Activated CD4-positive, alpha-beta memory T cell treated with anti-CD3 and anti-CD28 coated beads for 36 hours (primary cell): ENCODE measurements at regions not wholly inside any gene's neighbourhood (a gene's known extent, or its start where the extent isn't known, plus 50 kb on each side); places are given as distances from the start of the nearest gene placed in this dataset.
"Not testable (repeated sequence)": the region's sequence is repeated elsewhere in the genome, so short reads cannot be mapped to it uniquely, and the experiment has no call there.

Source experiments
- CTCF ChIA-PET: fragments of 350-600 bp; sonication (Branson Sonifier 250); formaldehyde crosslinking; loops from one replicate; lab custom pipeline; 2021; ENCODE audit warnings: antibody characterized with exemption, inconsistent platforms; lab: Charles Lee
- POLR2A ChIA-PET: fragments of 350-600 bp; sonication (Branson Sonifier 250); formaldehyde crosslinking; loops from one replicate; lab custom pipeline; 2021; ENCODE audit warnings: antibody characterized with exemption; lab: Charles Lee
- DNase-seq: peaks from one replicate; pipeline ENCODE4 v3.0.0-alpha.2; 2020
- H3K27ac Mint-ChIP-seq: one replicate; pipeline ENCODE4 v1.8.0; 2021; ENCODE audit warnings: mixed read lengths
- H3K27me3 Mint-ChIP-seq: one replicate; pipeline ENCODE4 v1.8.0; 2021; ENCODE audit warnings: mixed read lengths
- H3K36me3 Mint-ChIP-seq: one replicate; pipeline ENCODE4 v1.8.0; 2021; ENCODE audit warnings: mixed read lengths
- H3K4me1 Mint-ChIP-seq: one replicate; pipeline ENCODE4 v1.8.0; 2021; ENCODE audit warnings: low read depth, mixed read lengths
- H3K4me3 Mint-ChIP-seq: one replicate; pipeline ENCODE4 v1.8.0; 2021; ENCODE audit warnings: mild to moderate bottlenecking, mixed read lengths
- H3K9me3 Mint-ChIP-seq: one replicate; pipeline ENCODE4 v1.8.0; 2021; ENCODE audit warnings: mixed read lengths
- intact Hi-C: fragments of 100-400 bp; cut with micrococcal nuclease; formaldehyde crosslinking; loops from one replicate; pipeline ENCODE4 v1.15.1; 2023

DNA sequence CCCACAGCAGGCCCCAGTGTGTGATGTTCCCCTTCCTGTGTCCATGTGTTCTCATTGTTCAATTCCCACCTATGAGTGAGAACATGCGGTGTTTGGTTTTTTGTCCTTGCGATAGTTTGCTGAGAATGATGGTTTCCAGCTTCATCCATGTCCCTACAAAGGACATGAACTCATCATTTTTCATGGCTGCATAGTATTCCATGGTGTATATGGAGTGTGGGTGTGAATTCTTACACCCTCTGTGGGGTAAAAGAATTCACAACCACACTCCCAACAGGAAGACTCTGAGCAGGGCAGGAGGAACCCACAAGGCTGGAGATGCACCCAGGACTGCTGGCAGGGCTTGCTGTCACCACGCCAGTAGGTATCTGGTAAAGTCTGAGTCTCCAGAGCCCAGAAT is 80.9 kb downstream of the DHCR7 start:
- H3K36me3 Mint-ChIP-seq, CTCF ChIA-PET, DNase-seq, H3K4me1 Mint-ChIP-seq, H3K9me3 Mint-ChIP-seq, H3K27me3 Mint-ChIP-seq, H3K27ac Mint-ChIP-seq, POLR2A ChIA-PET, H3K4me3 Mint-ChIP-seq, intact Hi-C loops: not testable (repeated sequence)

DNA sequence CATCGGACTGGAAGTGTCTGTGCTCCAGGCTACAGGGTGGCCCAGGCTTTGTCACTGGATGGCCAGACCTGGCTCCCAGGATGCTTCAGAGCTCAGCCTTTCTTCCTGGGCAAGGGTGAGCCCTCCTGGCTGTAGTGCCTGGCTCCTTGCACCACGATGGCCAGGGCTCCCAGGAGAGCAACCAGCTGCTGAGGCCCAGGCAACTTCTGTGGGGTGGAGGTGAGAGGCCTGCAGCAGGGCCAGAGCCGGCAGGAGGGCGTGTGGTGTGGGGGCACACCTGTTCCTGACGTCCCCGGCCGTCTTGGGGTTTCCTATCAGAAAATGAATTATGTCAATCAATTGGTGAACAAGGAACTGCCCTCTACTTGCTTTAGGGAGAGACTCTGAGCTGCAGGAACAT is 82.1 kb downstream of the DHCR7 start:
- ChIA-PET CTCF (no interaction called here), POLR2A (no interaction called here)
- Mint-ChIP-seq H3K36me3 (no peaks in the 10 kb centered on the region), H3K27me3 (peaks cover 4% of the 10 kb centered on the region), H3K4me1 (no peaks in the 10 kb centered on the region), H3K4me3 (no peak overlapping the region), H3K27ac (no peak overlapping the region), H3K9me3 (no peaks in the 10 kb centered on the region)
- DNase-seq = no peak
- intact Hi-C loops = no loop called here

DNA sequence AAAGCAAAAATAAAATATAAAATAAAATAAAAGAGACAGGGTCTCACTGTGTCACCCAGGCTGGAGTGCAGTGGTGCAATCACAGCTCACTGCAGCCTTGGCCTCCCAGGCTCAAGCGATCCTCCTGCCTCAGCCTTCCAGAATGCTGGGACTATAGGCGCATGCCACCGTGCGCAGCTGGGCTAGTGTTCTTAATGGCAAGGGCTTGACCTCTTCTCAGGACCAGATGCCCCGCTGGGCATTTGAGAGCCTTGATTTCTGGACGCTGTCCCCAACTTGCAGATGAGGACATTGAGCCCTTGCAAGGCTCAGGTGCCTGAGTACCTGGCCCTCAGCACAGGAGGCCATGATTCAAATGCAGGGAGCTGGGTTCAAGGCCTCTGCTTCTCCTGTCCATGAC is 82.6 kb downstream of the DHCR7 start:
- Mint-ChIP-seq H3K9me3 (no peaks in the 10 kb centered on the region), H3K4me3 (no peak overlapping the region), H3K27ac (no peak overlapping the region), H3K4me1 (no peaks in the 10 kb centered on the region), H3K36me3 (no peaks in the 10 kb centered on the region), H3K27me3 (peaks cover 4% of the 10 kb centered on the region)
- CTCF ChIA-PET = no interaction called here
- no peak for DNase-seq
- POLR2A ChIA-PET = no interaction called here
- intact Hi-C loops = no loop called here

DNA sequence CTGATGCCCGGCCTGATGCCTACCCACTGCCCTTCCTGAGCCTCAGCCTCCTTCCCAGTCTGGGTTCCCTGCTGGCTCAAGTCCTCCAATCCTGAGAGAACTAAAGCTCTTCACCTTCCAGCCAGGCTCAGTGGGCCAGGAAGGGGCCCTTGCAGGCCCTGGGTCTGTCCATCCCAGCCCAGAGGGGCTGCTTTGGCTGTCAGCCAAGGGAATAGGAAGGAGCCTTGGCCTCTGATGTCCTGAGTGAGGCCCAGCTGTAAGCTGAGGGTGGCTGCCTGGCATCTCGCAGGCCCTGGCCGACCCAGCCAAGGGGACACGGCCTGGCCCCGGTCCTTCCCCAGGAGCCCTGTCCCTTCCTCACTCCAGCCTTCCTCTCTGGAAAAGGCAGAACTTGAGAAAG is 83.4 kb downstream of the DHCR7 start:
- intact Hi-C loops = no loop called here
- Mint-ChIP-seq H3K36me3 (no peaks in the 10 kb centered on the region), H3K27me3 (peaks cover 4% of the 10 kb centered on the region), H3K27ac (no peak overlapping the region), H3K4me3 (no peak overlapping the region), H3K4me1 (no peaks in the 10 kb centered on the region), H3K9me3 (no peaks in the 10 kb centered on the region)
- POLR2A ChIA-PET = no interaction called here
- DNase-seq = no peak
- CTCF ChIA-PET = no interaction called here

DNA sequence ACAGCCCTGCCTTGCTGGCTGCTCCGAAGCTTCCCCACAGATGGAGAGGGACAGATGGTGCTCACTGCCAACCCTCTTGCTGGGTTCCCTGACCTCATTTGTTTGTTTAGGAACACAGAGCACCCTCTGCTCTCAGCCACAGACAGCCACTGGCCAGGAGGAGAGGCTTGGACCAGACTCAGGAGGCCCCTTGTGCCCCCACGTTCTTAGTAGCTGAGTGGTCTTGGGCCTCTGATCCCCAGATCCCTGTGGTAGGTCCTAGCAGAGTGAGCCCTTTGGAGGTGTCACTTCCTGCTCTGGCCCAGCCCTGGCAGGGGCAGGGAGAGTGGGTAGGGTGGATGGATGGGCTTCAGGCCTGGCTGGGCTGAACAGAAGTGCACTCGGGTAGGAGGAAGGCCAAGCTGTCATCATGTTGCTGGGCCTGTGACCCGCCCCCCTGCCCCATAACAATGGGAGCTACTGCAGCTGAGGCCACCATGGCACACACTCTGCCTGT is 84.0 kb downstream of the DHCR7 start:
- POLR2A ChIA-PET = no interaction called here
- Mint-ChIP-seq H3K36me3 (no peaks in the 10 kb centered on the region), H3K9me3 (no peaks in the 10 kb centered on the region), H3K27me3 (peaks cover 4% of the 10 kb centered on the region), H3K4me1 (no peaks in the 10 kb centered on the region), H3K4me3 (no peak overlapping the region), H3K27ac (no peak overlapping the region)
- CTCF ChIA-PET = no interaction called here
- DNase-seq = no peak
- intact Hi-C loops = no loop called here

DNA sequence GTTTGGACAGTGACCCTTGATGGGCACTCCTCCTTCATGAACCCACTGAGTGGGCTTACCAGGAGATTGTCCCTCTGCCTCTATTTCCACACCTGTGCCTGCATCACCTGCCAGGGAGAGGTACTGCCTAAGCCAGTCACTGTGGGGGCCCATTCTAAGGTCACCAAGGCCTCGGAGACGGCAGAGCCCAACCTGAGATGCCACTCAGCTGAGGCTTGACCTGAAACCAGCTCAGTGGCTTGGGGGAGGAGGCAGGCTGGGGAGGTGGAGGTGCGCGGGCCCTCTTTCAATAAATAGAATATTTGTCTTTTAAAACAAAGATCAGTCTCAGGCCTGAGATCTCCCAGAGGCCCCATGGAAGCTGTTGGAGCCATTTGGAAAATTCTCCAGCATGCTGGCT is 84.5 kb downstream of the DHCR7 start:
- H3K27ac Mint-ChIP-seq = no peak overlapping the region
- DNase-seq = no peak
- no peaks in the 10 kb centered on the region for H3K9me3 Mint-ChIP-seq
- peaks cover 7% of the 10 kb centered on the region for H3K27me3 Mint-ChIP-seq
- H3K4me3 Mint-ChIP-seq = no peak overlapping the region
- POLR2A ChIA-PET = no interaction called here
- H3K36me3 Mint-ChIP-seq = no peaks in the 10 kb centered on the region
- intact Hi-C loops = no loop called here
- CTCF ChIA-PET = no interaction called here
- no peaks in the 10 kb centered on the region for H3K4me1 Mint-ChIP-seq

DNA sequence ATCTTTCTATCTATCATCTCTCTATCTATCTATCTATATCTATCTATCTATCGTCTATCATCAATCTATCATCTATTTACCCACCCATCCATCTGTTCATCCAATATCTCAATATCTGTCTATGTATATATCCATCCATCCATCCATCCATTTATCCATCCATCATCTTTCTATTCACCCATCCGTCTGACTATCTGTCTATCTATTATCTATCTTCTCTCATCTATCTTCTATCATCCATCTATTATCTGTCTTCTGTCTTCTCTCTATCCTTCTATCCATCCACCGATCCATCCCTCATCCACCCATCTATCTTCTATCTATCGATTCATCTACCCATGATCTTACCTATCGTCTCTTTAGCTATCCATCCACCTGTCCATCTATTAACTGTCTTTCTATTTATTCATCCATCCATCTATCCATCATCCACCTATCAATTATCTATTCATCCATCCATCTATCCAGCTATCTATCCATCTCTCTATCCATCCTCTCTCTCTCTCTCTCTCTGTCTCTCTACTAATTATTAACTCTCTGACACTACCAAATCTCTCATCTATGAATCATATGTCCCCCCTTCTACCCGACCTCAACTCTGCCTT is 89.1 kb downstream of the DHCR7 start:
- ChIA-PET POLR2A (no interaction called here), CTCF (no interaction called here)
- peaks cover 3% of the 10 kb centered on the region for H3K27me3 Mint-ChIP-seq
- intact Hi-C loops = no loop called here
- no peaks in the 10 kb centered on the region for H3K36me3 Mint-ChIP-seq
- no peaks in the 10 kb centered on the region for H3K9me3 Mint-ChIP-seq
- no peak overlapping the region for H3K4me3 Mint-ChIP-seq
- no peaks in the 10 kb centered on the region for H3K4me1 Mint-ChIP-seq
- no peak overlapping the region for H3K27ac Mint-ChIP-seq
- DNase-seq = no peak

DNA sequence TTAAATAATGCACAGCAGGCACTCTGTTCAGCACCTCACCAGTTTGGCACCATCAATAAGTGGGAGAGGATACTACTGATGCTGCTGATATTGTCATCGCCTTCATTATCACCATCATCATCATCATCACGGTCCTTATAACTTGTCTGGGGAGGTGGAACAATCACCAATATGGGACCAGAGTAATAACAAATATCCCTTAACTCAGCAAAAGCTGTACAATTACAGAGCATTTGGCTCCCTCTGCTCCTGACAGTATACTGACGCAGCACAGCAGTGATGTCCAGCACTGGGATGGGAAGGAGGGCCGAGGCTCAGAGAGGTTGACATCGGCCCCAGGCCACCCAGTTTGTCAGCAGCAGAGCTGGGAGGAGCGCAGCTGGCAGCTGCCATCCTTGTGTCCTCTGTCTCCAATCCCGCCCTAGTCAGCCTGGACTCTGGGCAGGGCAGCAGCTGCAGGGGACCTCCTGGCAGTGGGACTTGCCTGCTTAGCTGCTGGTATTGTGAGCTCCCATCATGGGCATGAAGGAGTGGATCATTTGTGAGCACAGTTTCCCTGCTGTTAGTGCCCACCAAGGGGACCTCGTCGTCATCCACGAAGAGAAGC is 90.0 kb downstream of the DHCR7 start:
- no peak overlapping the region for H3K4me3 Mint-ChIP-seq
- H3K36me3 Mint-ChIP-seq = no peaks in the 10 kb centered on the region
- no peak for DNase-seq
- POLR2A ChIA-PET = no interaction called here
- H3K27me3 Mint-ChIP-seq = peaks cover 3% of the 10 kb centered on the region
- no peaks in the 10 kb centered on the region for H3K4me1 Mint-ChIP-seq
- no peak overlapping the region for H3K27ac Mint-ChIP-seq
- no peaks in the 10 kb centered on the region for H3K9me3 Mint-ChIP-seq
- CTCF ChIA-PET = no interaction called here
- intact Hi-C loops = no loop called here

DNA sequence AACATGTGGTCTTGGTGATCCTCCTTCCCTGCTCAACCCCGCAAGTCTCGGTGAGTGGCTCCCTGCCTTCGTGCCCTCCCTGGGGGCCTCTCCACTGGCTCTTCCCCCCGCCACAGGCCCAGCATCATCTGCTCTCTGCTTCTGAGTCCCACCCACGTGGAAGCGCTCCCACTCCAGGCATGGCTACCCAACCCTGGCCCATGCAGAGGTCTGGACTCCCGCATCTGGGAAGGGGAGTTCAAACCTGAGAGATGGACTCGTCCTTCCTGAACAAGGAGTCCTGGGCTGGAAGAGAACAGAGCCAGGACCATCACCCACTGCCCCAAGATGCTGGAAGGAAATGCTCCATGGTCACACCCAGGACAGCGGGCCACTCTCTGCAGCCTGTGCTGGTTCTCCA is 90.8 kb downstream of the DHCR7 start:
- Mint-ChIP-seq H3K9me3 (no peaks in the 10 kb centered on the region), H3K4me1 (no peaks in the 10 kb centered on the region), H3K36me3 (no peaks in the 10 kb centered on the region), H3K4me3 (no peak overlapping the region), H3K27ac (no peak overlapping the region), H3K27me3 (peaks cover 3% of the 10 kb centered on the region)
- DNase-seq = no peak
- ChIA-PET CTCF (no interaction called here), POLR2A (no interaction called here)
- intact Hi-C loops = no loop called here

DNA sequence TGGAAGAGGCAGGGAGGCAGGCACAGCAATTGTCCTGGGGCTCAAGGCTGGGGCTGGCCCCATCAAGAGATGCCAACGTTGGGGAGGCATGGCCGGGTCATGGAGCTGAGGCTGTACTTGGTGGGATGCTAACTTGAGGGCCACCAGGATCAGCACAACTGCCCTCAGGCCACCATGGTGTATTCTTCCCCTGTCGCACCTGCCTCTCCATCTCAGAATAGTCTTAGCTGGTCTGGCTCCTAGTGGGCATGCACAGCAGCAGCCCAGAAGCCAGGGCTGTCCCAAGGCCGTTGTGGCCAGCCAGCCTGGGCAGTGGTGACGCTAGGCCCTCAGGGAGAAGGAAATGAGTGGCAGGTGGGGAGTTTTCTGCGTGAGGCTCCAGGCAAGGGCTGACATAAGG is 91.3 kb downstream of the DHCR7 start:
- ChIA-PET CTCF (no interaction called here), POLR2A (no interaction called here)
- Mint-ChIP-seq H3K27ac (no peak overlapping the region), H3K36me3 (no peaks in the 10 kb centered on the region), H3K9me3 (no peaks in the 10 kb centered on the region), H3K4me1 (no peaks in the 10 kb centered on the region), H3K4me3 (no peak overlapping the region), H3K27me3 (peaks cover 3% of the 10 kb centered on the region)
- no peak for DNase-seq
- intact Hi-C loops = no loop called here

DNA sequence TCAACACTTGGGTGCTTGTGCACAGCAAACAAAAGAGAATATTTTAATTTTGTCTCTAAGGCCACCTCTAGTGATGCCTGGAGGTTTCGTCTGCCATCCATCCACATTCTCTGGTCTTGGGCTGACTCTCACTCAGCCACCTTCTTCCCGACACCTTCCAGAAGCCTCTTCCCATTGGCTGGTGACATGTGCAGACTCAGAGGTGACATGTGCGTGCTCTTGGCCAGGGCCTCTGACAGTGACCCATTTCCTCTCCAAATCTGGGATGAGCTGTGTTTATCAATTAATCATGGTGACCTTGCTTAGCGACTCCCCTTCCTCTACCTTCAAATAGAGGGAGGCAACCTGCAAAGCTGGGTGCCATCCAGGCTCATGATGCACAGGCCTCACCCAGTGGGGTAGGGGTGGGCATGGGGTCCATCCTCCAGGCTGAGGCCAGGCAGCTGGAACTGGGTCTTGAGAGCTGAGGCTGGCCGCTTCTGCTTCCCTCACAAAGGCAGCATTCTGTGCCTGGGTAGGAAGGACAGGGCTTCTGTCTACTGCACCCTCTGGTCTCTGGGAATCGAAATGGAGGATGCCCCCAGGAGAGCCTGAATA is 91.8 kb downstream of the DHCR7 start:
- no peak for DNase-seq
- H3K36me3 Mint-ChIP-seq = no peaks in the 10 kb centered on the region
- no peak overlapping the region for H3K27ac Mint-ChIP-seq
- H3K4me3 Mint-ChIP-seq = no peak overlapping the region
- H3K27me3 Mint-ChIP-seq = peaks cover 3% of the 10 kb centered on the region
- intact Hi-C loops = no loop called here
- no peaks in the 10 kb centered on the region for H3K9me3 Mint-ChIP-seq
- CTCF ChIA-PET = no interaction called here
- POLR2A ChIA-PET = no interaction called here
- no peaks in the 10 kb centered on the region for H3K4me1 Mint-ChIP-seq

DNA sequence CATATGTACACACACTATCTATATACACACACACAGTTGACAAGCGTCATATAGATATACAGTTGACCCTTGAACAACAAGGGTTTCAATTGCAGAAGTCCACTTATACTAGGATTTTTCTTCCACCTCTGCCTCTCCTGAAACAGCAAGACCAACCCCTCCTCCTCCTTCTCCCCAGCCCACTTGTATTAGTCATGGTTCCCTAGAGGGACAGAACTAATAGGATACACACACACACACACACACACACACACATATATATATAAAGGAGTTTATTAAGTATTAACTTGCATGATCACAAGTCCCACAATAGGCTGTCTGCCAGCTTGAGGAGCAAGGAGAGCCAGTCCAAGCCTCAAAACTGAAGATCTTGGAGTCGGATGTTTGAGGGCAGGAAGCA is 92.9 kb downstream of the DHCR7 start:
- POLR2A ChIA-PET = no interaction called here
- no peaks in the 10 kb centered on the region for H3K4me1 Mint-ChIP-seq
- DNase-seq = no peak
- H3K4me3 Mint-ChIP-seq = no peak overlapping the region
- CTCF ChIA-PET = no interaction called here
- intact Hi-C loops = no loop called here
- H3K27ac Mint-ChIP-seq = no peak overlapping the region
- H3K36me3 Mint-ChIP-seq = no peaks in the 10 kb centered on the region
- H3K27me3 Mint-ChIP-seq = peaks cover 3% of the 10 kb centered on the region
- H3K9me3 Mint-ChIP-seq = no peaks in the 10 kb centered on the region
